AG04450 (cell line): ENCODE measurements at regions not wholly inside any gene's neighbourhood (a gene's known extent, or its start where the extent isn't known, plus 50 kb on each side); places are given as distances from the start of the nearest gene placed in this dataset.

ENCODE experiments used
- CTCF ChIA-PET: fragments of 300-600, 350-600 bp; formaldehyde crosslinking; extraction: SDS; loops from one replicate; lab custom pipeline; 2022; ENCODE audit warnings: antibody characterized with exemption, inconsistent platforms; lab: Charles Lee
- POLR2A ChIA-PET: fragments of 350-600 bp; formaldehyde crosslinking; extraction: SDS; loops from one replicate; lab custom pipeline; 2021; ENCODE audit warnings: antibody characterized with exemption, inconsistent platforms; lab: Yijun Ruan, JAX
- DNase-seq: peaks from one replicate; pipeline ENCODE4 v3.0.0-alpha.2; 2011; ENCODE audit warnings: low read depth, low spot score
- H3K27ac ChIP-seq: one replicate; pipeline ENCODE4 v1.5.1; 2012; ENCODE audit warnings: low read depth, low read length, control low read depth
- H3K27me3 ChIP-seq: one replicate; pipeline ENCODE4 v1.6.0; 2012; ENCODE audit warnings: low read length; ENCODE audit not compliant: control insufficient read depth, insufficient read depth
- H3K4me3 ChIP-seq: 2 replicates; pipeline ENCODE4 v1.5.1; 2011; ENCODE audit warnings: mild to moderate bottlenecking, low read depth, low read length, control low read depth
- H3K9me3 ChIP-seq: 2 replicates; pipeline ENCODE4 v1.5.1; 2012; ENCODE audit warnings: low read length; ENCODE audit not compliant: control insufficient read depth, insufficient read depth
- CTCF ChIP-seq: IDR thresholded peaks from 2 replicates; pipeline ENCODE4 v1.5.1; 2011; ENCODE audit warnings: low read depth, low read length, control low read depth, inconsistent platforms

DNA sequence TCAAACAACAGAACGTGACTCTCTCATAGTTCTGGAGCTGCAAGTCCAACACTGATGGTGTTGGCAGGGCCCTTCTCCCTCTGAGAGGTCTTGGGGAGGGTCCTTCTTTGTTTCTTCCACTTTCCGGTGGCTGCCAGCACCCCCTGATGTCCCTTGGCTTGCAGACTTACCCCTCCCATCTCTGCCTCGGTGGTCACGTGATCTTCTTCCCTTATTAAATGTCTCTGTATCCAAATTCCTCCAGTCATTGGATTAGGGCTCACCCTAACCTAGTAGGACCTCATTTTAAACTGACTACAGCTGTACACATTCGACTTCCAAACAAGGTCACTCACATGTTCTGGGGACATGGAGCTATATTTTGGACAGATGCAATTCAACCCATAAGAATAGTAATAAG lies 780.6 kb upstream of the SALL3 start:
- H3K27ac ChIP-seq = no peak overlapping the region
- ChIA-PET POLR2A (no interaction called here), CTCF (no interaction called here)
- no peaks in the 10 kb centered on the region for H3K27me3 ChIP-seq
- DNase-seq = no peak
- no peak for TF ChIP-seq CTCF
- H3K9me3 ChIP-seq = peaks cover 43% of the 10 kb centered on the region
- no peak overlapping the region for H3K4me3 ChIP-seq

DNA sequence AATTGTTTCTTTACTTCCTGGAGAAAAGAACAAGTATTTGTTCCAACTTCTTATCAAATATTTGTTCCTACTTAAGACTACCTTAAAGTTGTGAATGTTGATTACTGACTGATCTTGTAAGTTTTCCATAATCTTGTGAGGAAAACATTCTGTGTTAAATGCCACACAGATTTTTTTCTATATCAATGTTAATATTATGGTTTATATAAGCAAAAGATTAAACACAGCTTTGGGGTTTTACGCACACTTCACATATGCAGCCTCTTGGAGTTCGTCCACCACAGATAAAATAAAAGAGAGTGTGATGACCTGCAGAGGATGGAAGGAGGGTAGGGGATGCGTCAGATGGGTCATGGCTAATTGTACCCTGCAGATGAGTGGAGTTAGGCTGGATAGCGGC lies 780.0 kb upstream of the SALL3 start:
- no peak for TF ChIP-seq CTCF
- H3K4me3 ChIP-seq = no peak overlapping the region
- DNase-seq = no peak
- no peaks in the 10 kb centered on the region for H3K27me3 ChIP-seq
- H3K27ac ChIP-seq = no peak overlapping the region
- H3K9me3 ChIP-seq = peaks cover 41% of the 10 kb centered on the region
- CTCF ChIA-PET = no interaction called here
- POLR2A ChIA-PET = no interaction called here

- no peak for DNase-seq
- ChIA-PET POLR2A (no interaction called here), CTCF (no interaction called here)
- Histone ChIP-seq H3K27ac (no peak overlapping the region), H3K4me3 (no peak overlapping the region), H3K27me3 (no peaks in the 10 kb centered on the region), H3K9me3 (peaks cover 31% of the 10 kb centered on the region)
- no peak for TF ChIP-seq CTCF
Measured at GRCh38 chr18:78207942-78208341, 771.7 kb upstream of the SALL3 start.

GRCh38 chr18:78208461-78208860 lies 771.2 kb upstream of the SALL3 start:
- TF ChIP-seq CTCF = no peak
- CTCF ChIA-PET = no interaction called here
- Histone ChIP-seq H3K4me3 (no peak overlapping the region), H3K27ac (no peak overlapping the region), H3K27me3 (no peaks in the 10 kb centered on the region), H3K9me3 (peaks cover 32% of the 10 kb centered on the region)
- POLR2A ChIA-PET = no interaction called here
- no peak for DNase-seq

- Histone ChIP-seq H3K27ac (no peak overlapping the region), H3K9me3 (peaks cover 57% of the 10 kb centered on the region), H3K27me3 (no peaks in the 10 kb centered on the region), H3K4me3 (no peak overlapping the region)
- TF ChIP-seq CTCF = no peak
- ChIA-PET POLR2A (no interaction called here), CTCF (no interaction called here)
- DNase-seq = no peak
Measured at GRCh38 chr18:78213361-78213994, 766.1 kb upstream of the SALL3 start.
